Immature natural killer cell (primary cell): ENCODE measurements at regions not wholly inside any gene's neighbourhood (a gene's known extent, or its start where the extent isn't known, plus 50 kb on each side); places are given as distances from the start of the nearest gene placed in this dataset.

Source experiments
- DNase-seq, 3 donors: peaks; one replicate each; pipeline ENCODE4 v3.0.0; 2022; ENCODE audit warnings: mixed read lengths in 1 of 3
- H3K27ac Mint-ChIP-seq, 6 donors: one replicate each; pipeline ENCODE4 v1.8.0; 2020; ENCODE audit warnings: mixed read lengths in 6 of 6, mild to moderate bottlenecking in 5 of 6, inconsistent platforms in 4 of 6, moderate library complexity in 3 of 6
- H3K27me3 Mint-ChIP-seq, 3 donors: one replicate each; pipeline ENCODE4 v1.8.0; 2020 to 2021; ENCODE audit warnings: low read depth in 3 of 3, mild to moderate bottlenecking in 3 of 3, mixed read lengths in 3 of 3, moderate library complexity in 3 of 3, inconsistent platforms in 1 of 3
- H3K36me3 Mint-ChIP-seq, 3 donors: one replicate each; pipeline ENCODE4 v1.8.0; 2020; ENCODE audit warnings: mixed read lengths in 3 of 3, inconsistent platforms in 2 of 3, mild to moderate bottlenecking in 2 of 3
- H3K4me1 Mint-ChIP-seq, 2 donors: one replicate each; pipeline ENCODE4 v1.8.0; 2020; ENCODE audit warnings: inconsistent platforms in 2 of 2, mild to moderate bottlenecking in 2 of 2, mixed read lengths in 2 of 2, moderate library complexity in 1 of 2
- H3K4me3 Mint-ChIP-seq, 5 donors: one replicate each; pipeline ENCODE4 v1.8.0; 2020; ENCODE audit warnings: mild to moderate bottlenecking in 5 of 5, mixed read lengths in 5 of 5, inconsistent platforms in 3 of 5, moderate library complexity in 3 of 5
- H3K9me3 Mint-ChIP-seq, 6 donors: one replicate each; pipeline ENCODE4 v1.8.0; 2020; ENCODE audit warnings: mild to moderate bottlenecking in 6 of 6, mixed read lengths in 6 of 6, inconsistent platforms in 4 of 6, moderate library complexity in 3 of 6

DNA sequence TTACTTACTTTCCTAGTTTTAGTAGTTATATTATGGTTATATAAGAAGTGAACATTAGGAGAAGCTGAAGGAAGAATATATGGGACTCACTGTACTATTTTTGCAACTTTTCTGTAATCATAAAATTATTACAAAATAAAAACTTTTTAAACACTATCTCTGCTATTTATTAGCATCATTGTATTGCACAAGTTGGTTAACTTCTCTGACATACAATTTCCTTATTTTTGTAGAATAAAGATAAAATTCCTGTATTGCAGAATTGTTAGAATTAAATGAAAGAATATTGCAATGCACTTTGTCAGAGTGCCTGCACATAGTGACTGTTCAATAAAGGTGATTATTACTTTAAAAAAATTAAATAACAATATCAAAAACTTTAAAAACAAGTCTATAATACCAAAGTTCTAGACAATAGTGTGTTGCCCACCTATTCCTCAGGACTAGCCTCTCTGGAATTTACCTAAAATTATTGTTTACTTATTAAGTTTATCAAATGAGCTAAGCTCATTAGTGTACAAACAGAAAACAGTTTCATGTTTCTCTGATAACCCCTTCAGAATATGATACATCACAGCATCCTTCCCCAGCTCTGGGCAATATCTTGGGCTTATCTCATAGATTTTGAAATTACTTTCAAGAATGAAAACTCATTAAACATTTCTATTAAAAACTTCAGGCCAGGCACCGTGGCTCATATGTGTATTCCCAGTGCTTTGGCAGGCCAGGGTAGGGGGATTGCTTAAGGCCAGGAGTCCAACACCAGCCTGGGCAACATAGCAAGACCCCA lies 77.4 kb upstream of the TMPO start:
- Mint-ChIP-seq H3K4me1 (no peaks in the 10 kb centered on the region), H3K9me3 (peaks cover 0 to 10% (median 0%) of the 10 kb centered on the region in 6 donors), H3K36me3 (peaks cover 0 to 7% (median 6%) of the 10 kb centered on the region in 3 donors), H3K27ac (no peak overlapping the region), H3K4me3 (no peak overlapping the region), H3K27me3 (peaks cover 0 to 12% (median 5%) of the 10 kb centered on the region in 3 donors)
- DNase-seq, result no peak

DNA sequence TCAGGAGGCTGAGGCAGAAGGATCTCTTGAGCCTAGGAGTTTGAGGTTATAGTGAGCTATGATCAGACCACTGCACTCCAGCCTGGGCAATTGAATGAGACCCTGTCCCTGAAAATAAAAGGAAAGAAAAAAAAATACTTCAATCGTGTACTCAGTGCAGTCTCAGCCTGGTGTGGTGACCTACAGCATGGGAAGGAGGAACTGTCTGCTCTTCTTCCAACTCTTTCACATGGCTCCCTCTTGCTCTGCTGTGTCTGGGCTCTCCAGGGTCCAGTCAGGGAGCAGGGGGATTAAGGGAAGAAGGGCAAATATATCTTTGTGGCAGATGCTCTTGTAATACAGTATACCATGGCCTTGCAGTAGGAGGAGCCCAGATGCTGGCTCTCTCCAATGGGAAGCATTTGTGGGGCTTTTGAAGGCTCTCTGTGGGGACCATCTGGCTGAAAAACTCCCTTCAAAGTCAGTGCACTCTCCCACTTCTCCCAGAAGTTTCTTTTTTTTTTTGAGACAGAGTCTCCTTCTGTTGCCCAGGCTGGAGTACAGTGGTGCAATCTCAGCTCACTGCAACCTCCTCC lies 76.6 kb upstream of the TMPO start:
- H3K4me1 Mint-ChIP-seq, result no peaks in the 10 kb centered on the region
- H3K27me3 Mint-ChIP-seq, result peaks cover 0 to 12% (median 5%) of the 10 kb centered on the region in 3 donors
- H3K4me3 Mint-ChIP-seq, result no peak overlapping the region
- H3K27ac Mint-ChIP-seq, result no peak overlapping the region
- peaks cover 0 to 10% (median 0%) of the 10 kb centered on the region in 6 donors for H3K9me3 Mint-ChIP-seq
- peaks cover 0 to 7% (median 6%) of the 10 kb centered on the region in 3 donors for H3K36me3 Mint-ChIP-seq
- DNase-seq, result no peak

DNA sequence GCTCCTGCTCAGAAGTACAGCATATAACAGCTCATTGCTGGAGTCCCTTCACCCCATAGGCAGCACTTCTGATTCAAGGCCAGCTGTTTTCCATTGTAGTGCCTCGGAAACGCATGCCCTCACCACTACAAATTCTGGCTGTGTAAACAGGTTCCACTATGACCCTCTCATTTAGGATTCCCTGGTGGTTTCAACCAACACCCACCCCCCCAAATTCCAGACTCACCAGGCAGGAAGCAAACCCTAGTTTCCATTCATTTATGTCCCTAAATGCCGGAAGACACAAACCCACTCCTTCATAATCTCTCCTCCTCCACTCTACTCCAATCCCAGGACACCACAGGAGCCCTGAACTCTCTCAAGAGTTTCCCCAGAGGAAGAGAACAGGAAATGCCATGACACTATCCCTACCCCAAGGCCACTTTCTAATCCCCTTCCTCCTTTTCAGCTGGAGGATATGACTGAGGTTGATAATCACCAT lies 75.9 kb upstream of the TMPO start:
- H3K9me3 Mint-ChIP-seq, result peaks cover 0 to 10% (median 0%) of the 10 kb centered on the region in 6 donors
- H3K27me3 Mint-ChIP-seq, result peaks cover 5 to 13% (median 5%) of the 10 kb centered on the region in 3 donors
- DNase-seq, result no peak
- peaks cover 0 to 7% (median 6%) of the 10 kb centered on the region in 3 donors for H3K36me3 Mint-ChIP-seq
- H3K4me1 Mint-ChIP-seq, result no peaks in the 10 kb centered on the region
- no peak overlapping the region for H3K4me3 Mint-ChIP-seq
- H3K27ac Mint-ChIP-seq, result peak overlapping the region in 3 of 6 donors; percentile 21 to 71 (median 35)

DNA sequence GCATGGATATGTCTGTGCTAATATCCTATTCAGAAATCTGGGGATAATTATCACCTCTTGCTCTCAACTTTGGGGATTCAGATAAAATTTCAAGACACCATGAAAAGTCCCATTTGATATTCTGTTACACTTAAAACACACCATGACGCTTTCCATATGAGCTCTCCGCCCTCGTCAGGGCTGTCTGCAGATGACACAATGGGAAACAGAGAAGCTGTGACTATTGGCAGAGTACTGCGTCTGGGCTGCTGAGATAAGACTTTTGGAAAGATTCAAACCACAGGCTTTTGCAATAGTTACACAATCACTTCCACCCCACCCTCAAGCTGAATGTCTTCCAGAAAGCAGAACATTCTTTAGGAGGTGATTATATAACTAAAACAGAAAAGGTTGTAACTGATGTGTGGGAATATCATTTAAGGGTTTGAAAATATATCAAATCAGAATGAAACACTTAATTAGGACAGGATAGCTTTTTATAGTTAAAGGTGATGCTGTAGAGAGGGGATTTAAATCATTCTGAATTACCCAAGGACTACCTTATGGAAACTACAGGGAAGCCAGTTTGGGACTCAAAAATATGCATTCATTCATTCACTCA lies 75.3 kb upstream of the TMPO start:
- Mint-ChIP-seq H3K4me3 (no peak overlapping the region), H3K4me1 (no peaks in the 10 kb centered on the region), H3K9me3 (peaks cover 0 to 4% (median 0%) of the 10 kb centered on the region in 6 donors), H3K27ac (peak overlapping the region in 2 of 6 donors; percentile 42 to 71), H3K36me3 (peaks cover 0 to 4% (median 3%) of the 10 kb centered on the region in 3 donors), H3K27me3 (peaks cover 5 to 8% (median 5%) of the 10 kb centered on the region in 3 donors)
- DNase-seq, result no peak

DNA sequence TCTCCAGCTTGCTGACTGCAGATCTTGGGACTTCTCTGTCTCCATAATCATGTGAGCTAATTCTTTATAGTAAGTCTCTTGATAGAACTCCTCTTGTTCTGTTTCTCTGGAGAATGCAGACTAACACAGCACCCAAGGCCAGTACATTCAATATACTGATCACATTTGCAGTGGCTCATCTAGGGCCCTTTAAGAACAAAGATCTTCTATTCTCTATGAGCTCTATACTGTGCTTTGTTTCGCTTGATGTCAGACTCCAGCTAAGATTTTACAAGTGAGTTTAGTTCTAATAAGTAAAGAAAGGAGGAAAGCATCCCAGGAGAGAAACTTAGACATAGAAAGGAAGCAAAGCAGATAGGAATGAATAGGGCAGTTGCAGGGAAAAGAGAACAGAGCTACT lies 69.3 kb upstream of the TMPO start:
- no peaks in the 10 kb centered on the region for H3K4me1 Mint-ChIP-seq
- DNase-seq, result no peak
- H3K27me3 Mint-ChIP-seq, result peaks cover 3 to 9% (median 5%) of the 10 kb centered on the region in 3 donors
- no peaks in the 10 kb centered on the region for H3K36me3 Mint-ChIP-seq
- H3K9me3 Mint-ChIP-seq, result no peaks in the 10 kb centered on the region
- no peak overlapping the region for H3K27ac Mint-ChIP-seq
- H3K4me3 Mint-ChIP-seq, result no peak overlapping the region

DNA sequence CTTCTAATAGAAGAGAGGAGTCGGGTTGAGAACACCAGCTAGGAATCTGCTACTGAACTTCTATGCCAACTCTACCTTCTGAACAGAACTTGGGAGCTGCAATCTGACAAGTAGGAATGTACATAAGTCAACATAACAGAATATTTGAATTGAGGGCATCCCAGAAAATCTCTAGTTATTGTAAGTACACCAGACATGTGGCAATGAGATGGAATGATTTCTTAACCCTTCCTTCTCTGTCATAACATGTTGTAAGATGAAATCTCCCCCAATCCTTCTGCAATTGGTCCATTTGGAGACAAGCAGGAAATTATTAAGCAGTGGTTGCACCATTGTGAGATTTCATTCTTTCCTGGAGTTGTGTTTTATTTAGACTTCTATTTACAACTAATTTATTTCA lies 68.7 kb upstream of the TMPO start:
- H3K27me3 Mint-ChIP-seq, result peaks cover 3 to 11% (median 5%) of the 10 kb centered on the region in 3 donors
- H3K9me3 Mint-ChIP-seq, result no peaks in the 10 kb centered on the region
- no peaks in the 10 kb centered on the region for H3K4me1 Mint-ChIP-seq
- no peaks in the 10 kb centered on the region for H3K36me3 Mint-ChIP-seq
- no peak overlapping the region for H3K4me3 Mint-ChIP-seq
- H3K27ac Mint-ChIP-seq, result no peak overlapping the region
- DNase-seq, result no peak

DNA sequence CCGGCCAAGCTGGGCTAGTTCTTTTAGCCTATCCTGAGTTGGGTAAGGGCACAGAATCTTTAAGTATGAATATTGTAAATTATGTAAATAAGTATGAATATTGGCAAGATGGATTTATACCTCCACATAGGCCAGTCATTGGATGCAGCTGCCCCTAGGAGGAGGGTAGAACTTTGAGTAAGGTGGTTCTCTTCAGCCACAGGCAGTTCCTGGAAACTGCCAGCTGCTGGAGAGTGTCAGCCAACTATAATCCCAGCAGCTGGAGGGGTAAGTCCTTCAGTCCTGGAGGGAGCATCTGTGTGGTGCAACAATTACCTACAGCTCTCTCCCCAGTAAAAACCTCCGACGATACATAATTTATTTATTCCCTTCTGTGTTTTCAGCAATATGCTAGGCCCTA lies 65.8 kb upstream of the TMPO start:
- H3K27me3 Mint-ChIP-seq, result peaks cover under 1 to 9% (median 5%) of the 10 kb centered on the region in 3 donors
- H3K36me3 Mint-ChIP-seq, result no peaks in the 10 kb centered on the region
- no peaks in the 10 kb centered on the region for H3K9me3 Mint-ChIP-seq
- no peak for DNase-seq
- no peak overlapping the region for H3K27ac Mint-ChIP-seq
- no peak overlapping the region for H3K4me3 Mint-ChIP-seq
- no peaks in the 10 kb centered on the region for H3K4me1 Mint-ChIP-seq

DNA sequence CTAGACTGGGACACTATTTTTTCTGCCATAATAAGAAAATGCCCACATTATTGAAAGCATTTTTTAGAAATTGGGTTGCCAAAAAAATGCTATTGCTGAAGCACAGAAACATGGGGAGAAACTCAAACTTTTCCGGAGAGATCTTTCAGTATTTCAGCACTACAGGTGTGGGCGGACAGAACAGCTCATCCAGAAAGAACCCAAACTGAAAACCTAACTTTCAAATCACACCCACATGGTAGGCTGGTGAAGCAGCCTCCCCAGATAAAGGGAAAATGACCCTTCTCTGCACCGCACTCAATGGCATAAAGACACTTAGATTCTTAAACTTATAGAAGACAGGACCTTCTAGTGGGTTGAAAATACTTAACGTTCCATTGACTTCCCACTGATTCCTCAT lies 62.3 kb upstream of the TMPO start:
- no peaks in the 10 kb centered on the region for H3K36me3 Mint-ChIP-seq
- no peaks in the 10 kb centered on the region for H3K9me3 Mint-ChIP-seq
- H3K4me1 Mint-ChIP-seq, result peaks cover 6 to 11% of the 10 kb centered on the region in 2 donors
- H3K27me3 Mint-ChIP-seq, result peaks cover 3 to 15% (median 9%) of the 10 kb centered on the region in 3 donors
- H3K27ac Mint-ChIP-seq, result no peak overlapping the region
- H3K4me3 Mint-ChIP-seq, result no peak overlapping the region
- no peak for DNase-seq

DNA sequence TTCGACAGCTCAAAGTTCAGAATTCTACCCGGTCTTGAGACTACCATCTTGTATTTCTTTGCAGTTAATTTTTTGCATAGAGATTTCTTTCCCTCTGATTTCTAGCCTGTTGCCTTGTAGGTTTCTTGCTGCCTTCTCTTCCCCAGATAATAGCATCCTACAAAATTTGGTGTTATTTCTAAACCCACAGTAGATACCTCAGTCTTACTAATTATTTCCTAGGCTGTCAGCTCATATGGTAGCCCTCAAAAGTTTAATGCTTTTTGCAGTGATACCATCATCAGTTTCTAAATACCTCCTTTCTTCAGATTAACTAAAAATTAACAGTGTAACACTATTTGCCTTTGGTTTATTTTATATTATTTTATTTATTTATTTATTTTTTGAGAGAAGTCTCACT lies 61.9 kb upstream of the TMPO start:
- peaks cover 6 to 11% of the 10 kb centered on the region in 2 donors for H3K4me1 Mint-ChIP-seq
- H3K4me3 Mint-ChIP-seq, result no peak overlapping the region
- no peaks in the 10 kb centered on the region for H3K9me3 Mint-ChIP-seq
- peaks cover 3 to 15% (median 8%) of the 10 kb centered on the region in 3 donors for H3K27me3 Mint-ChIP-seq
- no peaks in the 10 kb centered on the region for H3K36me3 Mint-ChIP-seq
- H3K27ac Mint-ChIP-seq, result no peak overlapping the region
- no peak for DNase-seq

DNA sequence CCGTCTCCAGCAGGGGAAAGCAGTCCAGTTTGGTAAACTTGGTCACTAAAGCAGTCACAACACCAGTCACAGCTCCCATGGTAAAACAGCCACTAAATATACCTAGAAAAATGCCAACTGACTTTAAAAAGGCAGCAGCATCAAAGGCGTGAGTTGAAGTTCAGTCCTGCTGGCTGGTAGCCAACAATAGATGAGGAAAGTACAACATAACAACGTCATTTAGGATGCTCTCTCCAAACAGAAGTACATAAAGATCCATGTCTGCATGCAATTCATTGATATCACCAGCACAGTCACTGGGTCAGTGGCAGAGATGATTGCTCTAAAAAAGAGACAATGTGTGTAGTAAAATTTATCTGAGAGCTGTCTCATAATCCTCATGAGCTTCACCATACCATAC lies 59.3 kb upstream of the TMPO start:
- Mint-ChIP-seq H3K27me3 (peaks cover 3 to 9% (median 8%) of the 10 kb centered on the region in 3 donors), H3K9me3 (no peaks in the 10 kb centered on the region), H3K4me3 (peak overlapping the region; percentile 7 to 79 (median 74)), H3K36me3 (no peaks in the 10 kb centered on the region), H3K27ac (peak overlapping the region in 1 of 6 donors; percentile 24), H3K4me1 (peaks cover 6 to 11% of the 10 kb centered on the region in 2 donors)
- no peak for DNase-seq

DNA sequence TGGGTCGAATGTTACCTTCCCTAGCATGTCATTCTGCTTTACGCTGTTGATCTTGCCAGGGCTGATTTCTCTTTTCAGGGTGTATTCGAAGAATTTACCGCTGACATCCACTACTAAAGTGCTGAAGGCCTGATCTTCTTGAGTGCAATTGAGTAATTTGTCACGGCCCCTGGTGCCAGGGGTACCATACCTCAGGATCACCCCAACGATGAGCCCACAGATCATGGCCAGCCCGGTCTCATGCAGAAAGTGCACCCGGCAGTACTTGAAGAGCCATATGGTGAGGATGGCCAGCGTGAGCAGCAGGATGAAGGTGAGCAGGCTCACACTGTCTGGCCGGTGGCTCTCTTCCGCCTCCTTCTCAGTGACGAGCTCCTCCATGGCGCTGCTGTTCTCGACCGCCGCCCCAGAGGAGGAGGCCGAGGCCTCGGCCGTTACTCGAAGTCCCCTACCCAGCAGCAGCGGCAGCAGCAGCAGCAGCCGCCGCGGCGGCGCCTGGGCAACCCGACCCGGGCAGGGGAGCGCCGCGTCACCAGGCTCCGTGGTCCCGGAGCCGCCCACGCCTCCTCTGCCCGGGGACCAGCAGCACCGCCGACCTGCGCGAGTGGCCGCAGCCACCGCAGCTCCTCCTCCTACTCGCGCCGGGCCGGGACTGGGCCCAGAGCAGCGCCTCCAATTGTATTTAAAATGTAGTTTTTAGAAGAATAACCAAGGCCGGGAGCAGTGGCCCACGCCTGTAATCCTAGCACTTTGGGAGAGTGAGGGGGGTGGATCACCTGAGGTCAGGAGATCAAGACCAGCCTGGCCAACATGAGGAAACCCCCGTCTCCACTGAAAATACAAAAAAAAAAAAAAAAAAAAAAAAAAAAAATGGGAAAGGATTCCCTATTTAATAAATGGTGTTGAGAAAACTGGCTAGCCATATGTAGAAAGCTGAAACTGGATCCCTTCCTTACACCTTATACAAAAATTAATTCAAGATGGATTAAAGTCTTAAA lies 58.5 kb upstream of the TMPO start:
- Mint-ChIP-seq H3K9me3 (no peaks in the 10 kb centered on the region), H3K27ac (no peak overlapping the region), H3K4me3 (peak overlapping the region; percentile 54 to 79 (median 74)), H3K4me1 (peaks cover 6 to 11% of the 10 kb centered on the region in 2 donors), H3K27me3 (peaks cover 3 to 8% (median 7%) of the 10 kb centered on the region in 3 donors), H3K36me3 (no peaks in the 10 kb centered on the region)
- DNase-seq, result peak; percentile 8 to 36 (median 27)

DNA sequence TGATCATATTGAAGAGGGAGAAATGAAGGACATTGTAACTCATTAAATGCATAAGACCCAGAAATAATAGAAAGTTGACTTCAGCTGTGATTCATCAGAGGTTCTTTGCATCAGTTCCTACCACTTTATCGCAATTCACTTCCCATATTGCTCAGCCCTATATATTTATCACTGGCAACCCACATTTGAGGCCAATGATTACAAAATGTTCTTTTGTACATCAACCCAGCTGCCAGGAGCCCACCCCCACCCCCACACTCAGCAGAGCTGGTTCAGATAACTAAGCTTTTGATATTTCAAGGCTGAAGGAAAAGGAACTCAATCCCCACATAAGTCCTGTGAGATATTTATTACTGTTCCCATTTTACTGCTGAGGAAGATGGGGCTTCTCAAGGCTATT lies 51.2 kb upstream of the TMPO start:
- Mint-ChIP-seq H3K27ac (no peak overlapping the region), H3K27me3 (peaks cover 0 to 2% (median 2%) of the 10 kb centered on the region in 3 donors), H3K36me3 (no peaks in the 10 kb centered on the region), H3K4me1 (no peaks in the 10 kb centered on the region), H3K4me3 (no peak overlapping the region), H3K9me3 (peaks cover 0 to 3% (median 0%) of the 10 kb centered on the region in 6 donors)
- no peak for DNase-seq

DNA sequence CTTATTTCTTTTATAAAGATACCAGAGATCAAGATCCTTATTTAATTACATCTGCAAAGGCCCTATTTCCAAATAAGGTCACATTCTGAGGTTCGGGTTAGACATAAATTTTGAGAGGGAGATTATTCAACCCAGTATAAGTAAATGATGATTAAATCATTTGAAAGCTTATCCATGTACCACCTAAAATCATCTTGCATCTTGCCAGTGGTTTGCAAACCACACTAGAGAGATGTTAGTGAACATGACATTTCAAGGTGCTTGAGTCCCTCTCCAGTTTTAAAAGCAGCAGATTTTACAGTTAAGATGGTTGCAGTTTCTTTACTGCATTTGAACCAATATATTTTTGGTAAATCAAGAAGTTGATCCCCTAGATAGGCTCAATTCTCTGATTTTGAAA lies 49.9 kb upstream of the TMPO start:
- no peak for DNase-seq
- H3K27ac Mint-ChIP-seq, result no peak overlapping the region
- H3K9me3 Mint-ChIP-seq, result peaks cover 0 to 3% (median 0%) of the 10 kb centered on the region in 6 donors
- peaks cover 0 to 2% (median 2%) of the 10 kb centered on the region in 3 donors for H3K27me3 Mint-ChIP-seq
- no peak overlapping the region for H3K4me3 Mint-ChIP-seq
- H3K36me3 Mint-ChIP-seq, result no peaks in the 10 kb centered on the region
- no peaks in the 10 kb centered on the region for H3K4me1 Mint-ChIP-seq
